A673 (cell line): ENCODE measurements at regions not wholly inside any gene's neighbourhood (a gene's known extent, or its start where the extent isn't known, plus 50 kb on each side); places are given as distances from the start of the nearest gene placed in this dataset.

Experiments used
- BruUV-seq: library from RNA; stranded (reverse); fragments of 400-500 nt; replicated peaks from 2 replicates; lab custom pipeline; 2021; lab: Mats Ljungman, UMichigan
- CTCF ChIA-PET: fragments of 300-600 bp; sonication (Branson Sonifier 250); formaldehyde crosslinking; loops from one replicate; lab custom pipeline; 2022; ENCODE audit warnings: antibody characterized with exemption; lab: Charles Lee
- POLR2A ChIA-PET: fragments of 300-600 bp; sonication (Branson Sonifier 250); formaldehyde crosslinking; loops from one replicate; lab custom pipeline; 2022; ENCODE audit warnings: antibody characterized with exemption; ENCODE audit not compliant: low non-redundant PET; lab: Charles Lee
- DNase-seq: peaks from one replicate; pipeline ENCODE4 v3.0.0-alpha.2; 2015; ENCODE audit warnings: low spot score
- H3K27ac ChIP-seq: fragments of 200-600 bp; sonication (generic); 2 replicates; pipeline ENCODE4 v1.5.1; 2016; ENCODE audit warnings: mixed run types, low read depth, mild to moderate bottlenecking, mixed read lengths, antibody characterized with exemption, low read length; ENCODE audit not compliant: poor library complexity, severe bottlenecking
- H3K27me3 ChIP-seq: fragments of 200-600 bp; sonication (generic); replicated peaks from 2 replicates; pipeline ENCODE4 v1.6.1; 2017; ENCODE audit warnings: mixed run types, low read depth, mild to moderate bottlenecking, mixed read lengths, antibody characterized with exemption, low read length; ENCODE audit not compliant: insufficient read depth, poor library complexity
- H3K36me3 ChIP-seq: fragments of 200-600 bp; sonication (generic); 2 replicates; pipeline ENCODE4 v1.6.1; 2016; ENCODE audit warnings: mixed run types, mild to moderate bottlenecking, mixed read lengths, antibody characterized with exemption, low read length; ENCODE audit not compliant: insufficient read depth, poor library complexity, severe bottlenecking
- H3K4me1 ChIP-seq: fragments of 200-600 bp; sonication (generic); 2 replicates; pipeline ENCODE4 v1.6.1; 2017; ENCODE audit warnings: mixed run types, mild to moderate bottlenecking, mixed read lengths, antibody characterized with exemption, low read length; ENCODE audit not compliant: insufficient read depth, poor library complexity, severe bottlenecking
- H3K4me3 ChIP-seq: fragments of 200-600 bp; sonication (generic); 2 replicates; pipeline ENCODE4 v1.5.1; 2016; ENCODE audit warnings: low read depth, mixed run types, mild to moderate bottlenecking, mixed read lengths, low read length; ENCODE audit not compliant: poor library complexity, severe bottlenecking
- H3K9me3 ChIP-seq: fragments of 200-600 bp; sonication (generic); 2 replicates; pipeline ENCODE4 v1.6.1; 2016; ENCODE audit warnings: mixed run types, low read depth, mild to moderate bottlenecking, mixed read lengths, antibody characterized with exemption, low read length; ENCODE audit not compliant: poor library complexity, severe bottlenecking
- CTCF ChIP-seq: fragments of 300-800, 200-600 bp; sonication (generic); conservative IDR thresholded peaks from 2 replicates; pipeline ENCODE4 v1.5.1; 2017; ENCODE audit warnings: low read depth, mild to moderate bottlenecking, antibody characterized with exemption, low read length, moderate library complexity, mixed read lengths
- EZH2 ChIP-seq: fragments of 200-600 bp; sonication (generic); IDR thresholded peaks from 2 replicates; pipeline ENCODE4 v1.6.1; 2017; ENCODE audit warnings: borderline replicate concordance, low read depth, mild to moderate bottlenecking, mixed read lengths, antibody characterized with exemption, low read length; ENCODE audit not compliant: poor library complexity, severe bottlenecking
- intact Hi-C: fragments of 100-400 bp; cut with micrococcal nuclease; formaldehyde crosslinking; loops from one replicate; pipeline ENCODE4 v1.10.0; 2022; ENCODE audit not compliant: unreplicated experiment

- H3K4me3 ChIP-seq, result no peak overlapping the region
- H3K9me3 ChIP-seq, result no peaks in the 10 kb centered on the region
- ChIA-PET CTCF (no interaction called here), POLR2A (no interaction called here)
- no peaks in the 10 kb centered on the region for H3K4me1 ChIP-seq
- TF ChIP-seq CTCF (no peak), EZH2 (no peak)
- DNase-seq, result no peak
- H3K27ac ChIP-seq, result no peak overlapping the region
- no TSS peak for BruUV-seq
- H3K36me3 ChIP-seq, result no peaks in the 10 kb centered on the region
- intact Hi-C loops, result no loop called here
- H3K27me3 ChIP-seq, result no peaks in the 10 kb centered on the region
These were observed 201.1 kb downstream of the ACTR3 start for GRCh38 chr2:114091010-114091409.

GRCh38 chr2:114108249-114108648, 218.4 kb downstream of the ACTR3 start:
- DNase-seq, result no peak
- Histone ChIP-seq H3K4me3 (no peak overlapping the region), H3K9me3 (no peaks in the 10 kb centered on the region), H3K27ac (no peak overlapping the region), H3K27me3 (no peaks in the 10 kb centered on the region), H3K36me3 (no peaks in the 10 kb centered on the region), H3K4me1 (no peaks in the 10 kb centered on the region)
- POLR2A ChIA-PET, result no interaction called here
- no TSS peak for BruUV-seq
- intact Hi-C loops, result no loop called here
- CTCF ChIA-PET, result no interaction called here
- TF ChIP-seq CTCF (no peak), EZH2 (no peak)

GRCh38 chr2:114108824-114109416, 219.0 kb downstream of the ACTR3 start:
- DNase-seq, result no peak
- no TSS peak for BruUV-seq
- TF ChIP-seq CTCF, result no peak
- TF ChIP-seq EZH2, result no peak
- no peaks in the 10 kb centered on the region for H3K4me1 ChIP-seq
- ChIA-PET POLR2A (no interaction called here), CTCF (no interaction called here)
- H3K27ac ChIP-seq, result no peak overlapping the region
- H3K9me3 ChIP-seq, result no peaks in the 10 kb centered on the region
- intact Hi-C loops, result no loop called here
- no peaks in the 10 kb centered on the region for H3K27me3 ChIP-seq
- no peak overlapping the region for H3K4me3 ChIP-seq
- H3K36me3 ChIP-seq, result no peaks in the 10 kb centered on the region
